Stimulated activated CD8-positive, alpha-beta memory T cell treated with anti-CD3 and anti-CD28 coated beads, Interleukin-7, amount 100 ng/mL, for 1 hour (primary cell): ENCODE measurements at regions not wholly inside any gene's neighbourhood (a gene's known extent, or its start where the extent isn't known, plus 50 kb on each side); places are given as distances from the start of the nearest gene placed in this dataset.

Experiments
- DNase-seq, 2 donors: peaks; one replicate each; pipeline ENCODE4 v3.0.0-alpha.2; 2020; ENCODE audit warnings: low read depth in 2 of 2

DNA sequence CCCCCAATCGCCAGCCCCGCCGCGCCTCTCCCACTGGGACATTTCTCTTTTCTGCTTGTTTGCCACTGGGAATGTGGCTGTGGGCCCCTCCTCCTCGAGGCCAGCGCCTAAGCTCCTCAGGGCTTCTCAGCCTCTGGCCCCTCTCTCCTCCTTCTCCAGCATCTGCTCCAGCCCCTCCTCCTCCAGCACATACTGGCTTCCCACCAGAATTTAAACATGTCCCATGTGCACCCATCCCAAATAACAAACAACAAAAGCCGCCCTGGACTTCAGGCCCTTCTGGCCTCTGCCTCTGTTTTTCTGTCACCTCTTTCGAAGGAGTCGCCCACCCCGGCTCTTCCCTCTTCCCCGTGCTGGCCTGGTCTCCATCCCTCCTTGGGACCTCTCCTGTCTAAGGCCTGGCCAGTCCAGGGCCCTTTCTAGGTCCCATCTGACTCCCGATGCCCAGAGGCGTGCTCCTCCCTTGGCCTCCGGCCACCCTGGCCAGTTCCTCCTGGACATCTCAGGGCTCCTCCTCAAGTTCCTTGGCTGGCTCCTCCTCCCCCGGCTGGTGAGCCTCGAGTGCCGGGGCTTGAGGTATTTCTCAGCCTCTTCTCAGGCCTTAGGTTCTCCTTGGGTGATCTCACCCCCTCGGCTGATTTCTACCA lies 94.6 kb upstream of the SLC6A6 start:
- DNase-seq, result no peak

DNA sequence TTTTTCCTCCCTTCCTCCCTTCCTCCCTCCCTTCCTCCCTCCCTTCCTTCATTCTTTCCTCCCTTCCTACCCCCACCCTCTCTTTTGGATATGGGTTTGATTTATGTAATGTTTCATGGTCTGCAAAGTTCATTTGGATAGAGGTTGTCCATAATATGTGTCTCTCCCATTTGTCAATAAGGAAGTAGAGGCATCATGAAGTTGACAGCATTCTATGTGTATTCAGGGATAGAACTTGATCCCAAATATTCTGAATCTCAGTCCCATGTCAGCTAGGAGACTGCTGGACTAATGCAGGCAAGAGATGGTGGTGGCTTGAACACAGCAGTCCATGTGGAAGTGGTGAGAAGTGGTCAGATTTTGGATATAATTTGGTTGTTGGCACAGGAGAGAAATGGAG lies 90.7 kb upstream of the SLC6A6 start:
- no peak for DNase-seq

DNA sequence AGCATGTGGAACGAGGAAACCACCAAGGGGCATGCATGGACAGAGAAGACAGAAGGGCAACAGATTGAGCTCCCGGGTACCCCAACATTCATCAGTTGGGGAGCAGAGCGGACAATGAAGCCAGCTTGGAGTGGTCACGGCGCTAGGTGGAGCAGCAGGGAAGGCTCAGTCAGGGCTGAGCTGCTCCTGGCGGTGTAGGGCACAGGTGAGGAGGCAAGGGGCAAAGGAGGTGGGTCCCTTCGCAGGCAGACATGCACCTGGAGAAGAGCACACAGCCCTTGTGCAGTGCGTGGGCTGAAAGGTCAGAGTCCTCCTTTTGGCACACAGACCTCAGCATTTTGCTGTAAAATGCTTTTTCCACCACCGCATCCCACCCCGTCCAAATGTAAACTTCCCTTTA lies 90.0 kb upstream of the SLC6A6 start:
- DNase-seq, result no peak

GRCh38 chr3:14317057-14317553 lies 85.3 kb upstream of the SLC6A6 start:
- DNase-seq, result no peak

GRCh38 chr3:14318646-14319045 lies 83.8 kb upstream of the SLC6A6 start:
- DNase-seq, result no peak

- DNase-seq, result no peak
Observed at GRCh38 chr3:14319654-14320182, 82.7 kb upstream of the SLC6A6 start.

DNA sequence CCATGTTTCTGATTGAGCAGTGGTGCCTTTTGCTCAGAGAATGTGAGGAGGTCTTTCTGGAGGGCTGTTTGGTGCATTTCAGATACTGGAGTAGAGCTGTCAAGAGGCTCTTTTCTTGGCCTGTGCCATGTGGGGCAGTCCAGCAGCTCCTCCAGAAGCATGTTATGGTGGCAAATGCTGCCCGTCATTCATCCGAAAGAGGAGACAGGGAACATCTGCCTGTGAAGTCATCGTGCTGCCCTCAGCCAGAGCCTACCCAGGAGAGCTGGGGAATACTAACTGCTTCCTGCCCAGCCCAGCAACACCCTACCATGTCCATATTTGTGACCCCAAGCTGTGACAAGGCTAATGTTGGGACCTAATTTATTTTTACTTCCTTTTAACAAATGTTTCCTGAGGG lies 82.2 kb upstream of the SLC6A6 start:
- DNase-seq, result no peak

DNA sequence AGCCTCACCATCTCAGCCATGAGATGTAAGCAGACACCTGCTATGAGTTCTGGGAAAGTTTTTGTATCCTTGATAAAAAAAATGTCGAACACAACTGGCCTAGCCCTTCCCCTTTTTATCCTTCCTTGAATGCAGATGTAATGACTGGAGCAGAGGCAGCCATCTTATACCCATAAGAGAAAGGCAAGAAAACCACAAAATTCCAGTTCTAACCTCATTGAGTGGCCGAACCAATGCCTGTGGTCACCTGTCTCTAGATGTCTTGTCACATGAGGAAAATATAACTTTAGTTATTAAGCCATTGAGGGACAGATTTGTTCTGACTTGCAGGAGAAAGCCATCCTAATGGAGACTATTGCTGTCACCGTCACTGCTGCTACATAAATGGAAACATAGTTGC lies 80.4 kb upstream of the SLC6A6 start:
- no peak for DNase-seq

DNA sequence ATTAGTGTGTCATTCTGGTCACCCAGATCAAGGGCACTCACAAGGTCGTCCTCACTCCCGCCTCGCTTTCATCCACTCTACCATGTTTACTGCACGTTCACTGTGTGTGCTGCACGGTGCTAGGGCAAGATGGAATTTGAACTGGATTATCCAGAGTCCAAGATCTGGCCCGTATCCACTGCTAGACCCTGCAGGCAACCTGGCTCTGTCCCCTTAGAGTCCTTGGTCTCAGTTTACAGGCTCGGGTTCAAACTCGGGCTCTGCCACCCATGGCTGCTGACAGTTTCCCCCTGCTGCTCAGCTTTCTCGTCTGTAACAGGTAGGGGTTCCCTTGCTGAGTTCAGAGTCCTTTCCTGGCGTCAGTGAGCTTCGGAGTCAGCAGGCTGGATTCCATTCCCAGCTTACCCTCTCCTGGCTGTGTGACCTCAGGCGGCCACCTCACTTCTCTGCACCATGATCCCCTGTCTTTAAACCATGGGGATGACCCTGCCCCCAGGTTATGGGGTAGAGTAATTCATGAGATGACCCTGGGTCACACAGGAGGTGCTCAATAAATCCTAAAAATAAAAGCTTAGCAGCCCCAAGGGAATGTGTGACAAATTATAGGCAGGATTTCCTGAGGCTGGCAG lies 79.6 kb upstream of the SLC6A6 start:
- DNase-seq, result no peak

GRCh38 chr3:14323401-14324223 lies 78.8 kb upstream of the SLC6A6 start:
- no peak for DNase-seq

DNA sequence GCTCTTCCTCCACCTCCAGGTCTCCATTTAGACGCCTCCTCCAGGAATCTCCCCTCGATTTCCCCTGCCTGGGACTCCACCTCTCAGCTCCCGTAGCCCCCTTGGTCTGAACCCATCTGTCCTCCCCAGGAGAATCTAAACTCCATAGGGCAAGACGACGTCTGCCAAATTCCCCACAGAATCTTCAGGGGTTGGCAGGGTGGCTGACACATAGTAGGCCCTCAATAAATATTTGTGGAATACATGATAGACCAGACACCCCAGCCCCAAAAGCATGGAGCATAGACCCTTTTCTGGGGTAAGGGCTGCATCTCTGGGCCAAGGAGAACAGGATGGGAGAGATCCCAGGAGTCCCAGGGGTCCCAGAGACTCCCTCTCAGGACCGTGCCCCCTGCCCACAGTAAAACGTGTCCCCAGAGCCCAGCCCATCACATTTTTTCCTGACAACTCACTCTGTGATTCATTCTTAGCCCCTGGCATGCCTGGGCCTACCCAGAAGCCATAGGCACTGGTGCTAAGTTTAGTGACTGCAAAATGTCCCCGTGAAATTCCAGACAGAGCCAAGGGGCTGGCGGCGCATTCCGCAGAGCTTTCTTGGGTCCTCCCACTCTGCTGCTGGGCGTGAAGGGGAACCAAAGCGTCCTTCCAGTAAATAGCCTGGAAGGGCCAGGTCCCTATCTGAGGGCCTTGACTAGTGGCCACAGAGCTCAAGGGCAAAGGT lies 78.0 kb upstream of the SLC6A6 start:
- DNase-seq, result no peak

DNA sequence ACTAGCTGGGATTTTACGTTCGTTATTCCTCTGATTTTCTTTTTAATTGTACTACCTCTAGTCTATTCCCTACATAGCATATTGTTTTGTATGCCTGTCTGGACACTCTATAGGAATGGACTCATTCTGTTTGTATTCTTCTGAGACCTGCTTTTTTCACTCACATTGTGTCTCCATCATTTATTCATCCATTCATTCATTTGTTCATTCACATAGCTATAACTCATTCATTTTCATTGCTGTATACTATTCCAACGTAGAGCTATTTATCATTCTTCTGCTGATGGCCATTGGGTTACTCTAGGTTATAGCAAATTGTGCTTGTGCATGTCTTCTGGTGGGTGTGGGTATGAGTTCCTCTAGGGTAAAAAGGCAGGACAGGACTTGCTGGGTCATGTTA lies 74.0 kb upstream of the SLC6A6 start:
- DNase-seq, result no peak

GRCh38 chr3:14329116-14329830 lies 73.1 kb upstream of the SLC6A6 start:
- DNase-seq, result no peak

DNA sequence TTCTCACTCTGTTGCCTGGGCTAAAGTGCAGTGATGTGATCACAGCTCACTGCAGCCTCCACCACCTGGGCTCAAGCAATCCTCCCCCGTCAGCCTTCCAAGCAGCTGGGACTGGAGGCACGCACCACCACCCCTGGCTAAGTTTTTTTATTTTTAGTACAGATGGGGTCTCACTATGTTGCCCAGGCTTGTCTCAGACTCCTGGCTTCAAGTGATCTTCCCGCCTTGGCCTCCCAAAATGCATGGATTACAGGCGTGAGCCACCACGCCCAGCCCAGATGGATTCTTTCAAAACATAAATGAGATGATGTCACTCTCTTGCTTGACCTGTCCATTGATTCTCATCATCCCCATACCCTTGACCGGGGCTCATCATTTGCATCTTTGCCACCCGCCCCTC lies 72.6 kb upstream of the SLC6A6 start:
- no peak for DNase-seq

- no peak for DNase-seq
Observed at GRCh38 chr3:14330508-14330907, 71.9 kb upstream of the SLC6A6 start.

- DNase-seq, result no peak
Observed at GRCh38 chr3:14331251-14331650, 71.2 kb upstream of the SLC6A6 start.

GRCh38 chr3:14332392-14332791 lies 70.0 kb upstream of the SLC6A6 start:
- DNase-seq, result no peak

GRCh38 chr3:14333215-14333614 lies 69.2 kb upstream of the SLC6A6 start:
- DNase-seq, result no peak

DNA sequence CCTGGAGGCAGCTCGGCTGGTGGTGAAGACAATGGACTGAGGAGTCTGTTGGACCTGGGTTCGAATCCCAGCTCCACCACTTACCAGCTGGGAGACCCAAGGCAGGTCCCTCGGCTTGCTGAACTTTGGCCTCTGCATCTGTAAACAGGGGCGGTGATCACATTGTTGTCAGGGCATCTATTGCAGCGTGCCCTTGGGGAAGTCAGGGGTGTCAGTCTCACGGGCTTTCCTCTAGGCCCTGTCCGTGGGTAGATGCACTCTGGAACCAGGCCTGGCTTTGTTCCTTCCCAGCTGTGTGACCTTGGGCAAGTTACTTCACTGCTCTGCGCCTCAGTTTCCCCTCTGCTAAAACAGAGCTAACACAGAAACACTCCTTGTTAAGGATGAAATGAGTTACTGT lies 68.8 kb upstream of the SLC6A6 start:
- DNase-seq, result no peak

GRCh38 chr3:14334136-14334535 lies 68.3 kb upstream of the SLC6A6 start:
- DNase-seq, result no peak

GRCh38 chr3:14334936-14335335 lies 67.5 kb upstream of the SLC6A6 start:
- no peak for DNase-seq
